ENCODE measurements at regions not wholly inside any gene's neighbourhood (a gene's known extent, or its start where the extent isn't known, plus 50 kb on each side); places are given as distances from the start of the nearest gene placed in this dataset.

DNA sequence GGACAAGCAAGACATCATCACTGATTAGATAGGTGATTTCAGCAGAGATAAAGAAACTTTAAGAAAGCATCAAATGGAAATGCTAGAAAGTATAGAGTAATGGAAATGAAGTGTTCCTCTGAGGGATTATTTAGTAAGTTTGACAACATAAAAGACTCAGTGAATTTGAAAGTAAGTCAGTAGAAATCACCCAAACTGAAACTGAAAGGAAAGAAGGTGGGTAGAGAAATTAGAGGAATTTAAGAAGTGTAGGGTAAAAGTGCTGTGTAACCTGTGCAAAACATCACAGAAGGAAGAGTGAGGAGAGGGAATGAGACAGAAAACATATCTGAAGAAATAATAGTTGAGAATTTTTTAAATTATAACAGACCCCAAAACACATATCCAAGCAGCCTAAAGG, 343.1 kb downstream of the CBLN2 start:
- Histone ChIP-seq H2AFZ (no peak overlapping the region), H3K27ac (no peak overlapping the region), H3K36me3 (replicated peaks; ENCODE audit: insufficient read depth, low read depth) (no peaks in the 10 kb centered on the region), H4K20me1 (ENCODE audit: insufficient read depth, poor library complexity, severe bottlenecking) (no peaks in the 10 kb centered on the region), H3K79me2 (no peaks in the 10 kb centered on the region), H3K4me2 (no peak overlapping the region), H3K4me3 (no peak overlapping the region), H3K9me3 (ENCODE audit: low read depth) (no peaks in the 10 kb centered on the region), H3K4me1 (ENCODE audit: insufficient read depth) (no peaks in the 10 kb centered on the region), H3K27me3 (no peaks in the 10 kb centered on the region), H3K9me2 (replicated peaks; ENCODE audit: insufficient read depth) (no peaks in the 10 kb centered on the region)
- TF ChIP-seq EZH2 (IDR thresholded peaks at IDR 0.05; ENCODE audit: borderline replicate concordance) = no peak
- no peak for TF ChIP-seq EZH2phosphoT487 (IDR thresholded peaks at IDR 0.05; ENCODE audit: low read depth, severe bottlenecking, unreplicated experiment)
- TF ChIP-seq, protein P1, sequence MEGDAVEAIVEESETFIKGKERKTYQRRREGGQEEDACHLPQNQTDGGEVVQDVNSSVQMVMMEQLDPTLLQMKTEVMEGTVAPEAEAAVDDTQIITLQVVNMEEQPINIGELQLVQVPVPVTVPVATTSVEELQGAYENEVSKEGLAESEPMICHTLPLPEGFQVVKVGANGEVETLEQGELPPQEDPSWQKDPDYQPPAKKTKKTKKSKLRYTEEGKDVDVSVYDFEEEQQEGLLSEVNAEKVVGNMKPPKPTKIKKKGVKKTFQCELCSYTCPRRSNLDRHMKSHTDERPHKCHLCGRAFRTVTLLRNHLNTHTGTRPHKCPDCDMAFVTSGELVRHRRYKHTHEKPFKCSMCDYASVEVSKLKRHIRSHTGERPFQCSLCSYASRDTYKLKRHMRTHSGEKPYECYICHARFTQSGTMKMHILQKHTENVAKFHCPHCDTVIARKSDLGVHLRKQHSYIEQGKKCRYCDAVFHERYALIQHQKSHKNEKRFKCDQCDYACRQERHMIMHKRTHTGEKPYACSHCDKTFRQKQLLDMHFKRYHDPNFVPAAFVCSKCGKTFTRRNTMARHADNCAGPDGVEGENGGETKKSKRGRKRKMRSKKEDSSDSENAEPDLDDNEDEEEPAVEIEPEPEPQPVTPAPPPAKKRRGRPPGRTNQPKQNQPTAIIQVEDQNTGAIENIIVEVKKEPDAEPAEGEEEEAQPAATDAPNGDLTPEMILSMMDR (IDR thresholded peaks at IDR 0.05; ENCODE audit: poor library complexity) = no peak
- no peak for DNase-seq (ENCODE audit: low spot score)

DNA sequence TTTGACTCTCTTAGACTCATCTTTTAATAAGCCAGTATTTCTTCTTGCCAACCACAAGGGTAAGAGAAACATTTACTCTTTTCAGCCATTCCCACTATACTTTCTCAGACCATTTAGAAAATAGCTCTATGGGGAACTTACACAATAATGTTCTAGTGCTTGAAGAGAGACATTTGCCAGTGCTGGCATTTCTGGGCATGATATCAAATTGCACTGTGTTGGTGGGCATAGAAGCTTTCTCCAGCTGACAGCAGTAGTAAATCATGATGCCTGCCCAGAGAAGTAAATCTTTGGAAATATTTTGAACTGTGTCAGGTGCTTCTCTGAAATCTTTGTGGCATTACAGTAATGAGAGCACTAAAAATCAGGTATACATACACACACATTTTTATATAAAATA, 346.6 kb downstream of the CBLN2 start:
- H2AFZ ChIP-seq = no peak overlapping the region
- DNase-seq (ENCODE audit: low spot score) = no peak
- H3K79me2 ChIP-seq = no peaks in the 10 kb centered on the region

DNA sequence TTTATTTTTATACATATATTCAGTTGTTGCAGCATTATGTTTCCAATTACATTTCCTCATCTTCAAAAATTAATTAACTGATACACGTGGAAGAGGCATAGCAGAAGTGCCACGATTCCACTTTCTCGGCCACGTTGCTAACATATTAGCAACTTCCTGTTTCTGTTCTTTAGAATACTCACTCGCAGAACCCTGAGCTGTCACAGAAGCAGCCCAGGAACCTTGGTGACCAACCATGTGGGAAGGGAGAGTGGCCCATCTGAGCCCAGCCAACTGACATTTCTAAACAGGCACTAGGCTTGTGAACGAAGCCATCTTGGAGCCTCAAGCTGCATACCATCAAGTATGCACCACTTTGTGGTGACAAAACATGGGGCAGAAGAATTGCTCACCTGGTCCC, 350.1 kb downstream of the CBLN2 start:
- TF ChIP-seq, protein P1 (IDR thresholded peaks at IDR 0.05; ENCODE audit: poor library complexity) = no peak
- no peak for TF ChIP-seq EZH2phosphoT487 (IDR thresholded peaks at IDR 0.05; ENCODE audit: low read depth, severe bottlenecking, unreplicated experiment)
- no peak for TF ChIP-seq EZH2 (IDR thresholded peaks at IDR 0.05; ENCODE audit: borderline replicate concordance)

More for the DNA sequence above, 346.6 kb downstream of the CBLN2 start:
- no peak overlapping the region for H3K4me3 ChIP-seq
- TF ChIP-seq, protein P1 (IDR thresholded peaks at IDR 0.05; ENCODE audit: poor library complexity) = no peak
- H3K9me3 ChIP-seq (ENCODE audit: low read depth) = no peaks in the 10 kb centered on the region
- no peaks in the 10 kb centered on the region for H3K36me3 ChIP-seq (replicated peaks; ENCODE audit: insufficient read depth, low read depth)
- no peaks in the 10 kb centered on the region for H3K9me2 ChIP-seq (replicated peaks; ENCODE audit: insufficient read depth)
- H3K27me3 ChIP-seq = no peaks in the 10 kb centered on the region
- no peak overlapping the region for H3K27ac ChIP-seq
- H4K20me1 ChIP-seq (ENCODE audit: insufficient read depth, poor library complexity, severe bottlenecking) = no peaks in the 10 kb centered on the region
- H3K4me2 ChIP-seq = no peak overlapping the region
- H3K4me1 ChIP-seq (ENCODE audit: insufficient read depth) = no peaks in the 10 kb centered on the region

DNA sequence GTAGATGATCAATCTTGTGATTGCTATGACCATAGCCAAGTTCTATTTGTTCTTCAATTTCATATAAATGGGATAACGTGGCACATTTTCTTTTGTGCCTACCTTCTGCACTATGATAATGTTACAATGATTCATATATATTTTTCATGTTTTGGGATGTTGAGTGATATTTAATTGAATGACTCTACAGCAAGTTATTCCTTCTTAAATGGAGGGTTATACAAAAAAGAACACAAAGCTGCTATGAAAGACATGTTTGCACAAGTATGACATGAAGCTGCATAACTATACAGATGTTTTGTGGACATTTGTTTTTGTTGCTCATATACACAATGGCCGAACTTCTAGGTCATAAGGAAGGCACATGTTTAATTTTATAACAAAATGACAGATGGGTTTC, 356.2 kb downstream of the CBLN2 start:
- Histone ChIP-seq H3K27me3 (no peaks in the 10 kb centered on the region), H3K4me3 (no peak overlapping the region), H3K9me2 (replicated peaks; ENCODE audit: insufficient read depth) (no peaks in the 10 kb centered on the region), H2AFZ (no peak overlapping the region), H3K4me1 (ENCODE audit: insufficient read depth) (no peaks in the 10 kb centered on the region), H3K4me2 (no peak overlapping the region), H3K36me3 (replicated peaks; ENCODE audit: insufficient read depth, low read depth) (no peaks in the 10 kb centered on the region), H4K20me1 (ENCODE audit: insufficient read depth, poor library complexity, severe bottlenecking) (no peaks in the 10 kb centered on the region), H3K79me2 (no peaks in the 10 kb centered on the region), H3K9me3 (ENCODE audit: low read depth) (no peaks in the 10 kb centered on the region), H3K27ac (no peak overlapping the region)
- TF ChIP-seq EZH2 (IDR thresholded peaks at IDR 0.05; ENCODE audit: borderline replicate concordance) (no peak), EZH2phosphoT487 (IDR thresholded peaks at IDR 0.05; ENCODE audit: low read depth, severe bottlenecking, unreplicated experiment) (no peak)
- TF ChIP-seq, protein P1 (IDR thresholded peaks at IDR 0.05; ENCODE audit: poor library complexity) = no peak
- DNase-seq (ENCODE audit: low spot score) = no peak
- WGBS (ENCODE audit: low lambda C conversion rate, missing lambda C conversion rate) = 84% methylated on average over 2 of the region's 2 CpGs

More for the DNA sequence above, 350.1 kb downstream of the CBLN2 start:
- Histone ChIP-seq H4K20me1 (ENCODE audit: insufficient read depth, poor library complexity, severe bottlenecking) (no peaks in the 10 kb centered on the region), H3K9me2 (replicated peaks; ENCODE audit: insufficient read depth) (no peaks in the 10 kb centered on the region), H3K79me2 (no peaks in the 10 kb centered on the region), H3K27ac (no peak overlapping the region), H3K27me3 (no peaks in the 10 kb centered on the region), H3K4me3 (no peak overlapping the region), H3K36me3 (replicated peaks; ENCODE audit: insufficient read depth, low read depth) (no peaks in the 10 kb centered on the region), H3K9me3 (ENCODE audit: low read depth) (no peaks in the 10 kb centered on the region), H3K4me1 (ENCODE audit: insufficient read depth) (no peaks in the 10 kb centered on the region), H3K4me2 (no peak overlapping the region), H2AFZ (no peak overlapping the region)
- no peak for DNase-seq (ENCODE audit: low spot score)
- 89% methylated on average over 6 of the region's 6 CpGs for WGBS (ENCODE audit: low lambda C conversion rate, missing lambda C conversion rate)
